HCT116 (cell line): ENCODE measurements at regions not wholly inside any gene's neighbourhood (a gene's known extent, or its start where the extent isn't known, plus 50 kb on each side); places are given as distances from the start of the nearest gene placed in this dataset.

ENCODE experiments used
- ATAC-seq: fragments of 200-7000 bp; cut with Tn5 transposase; 2 replicates; pipeline ENCODE4 v1.9.1; 2020; ENCODE audit warnings: mild to moderate bottlenecking, moderate library complexity
- BruUV-seq: library from RNA; stranded (reverse); fragments of 400-500 nt; replicated peaks from 2 replicates; lab custom pipeline; 2021; lab: Mats Ljungman, UMichigan
- CTCF ChIA-PET: fragments of 300-600 bp; sonication (Branson Sonifier 250); formaldehyde crosslinking; loops from one replicate; lab custom pipeline; 2021; ENCODE audit warnings: antibody characterized with exemption; lab: Charles Lee
- POLR2A ChIA-PET: fragments of 300-600, 350-600 bp; sonication (Branson Sonifier 250); formaldehyde crosslinking; loops from one replicate; lab custom pipeline; 2021; ENCODE audit warnings: antibody characterized with exemption; lab: Charles Lee
- RAD21 ChIA-PET, 2 experiments: fragments of 300-600 bp; sonication (Branson Sonifier 250); formaldehyde crosslinking; loops; one replicate each; lab custom pipeline; 2023; ENCODE audit warnings: low total read pairs in 2 of 2; ENCODE audit not compliant: uncharacterized antibody in 2 of 2, unreplicated experiment in 2 of 2, low non-redundant PET in 1 of 2; lab: Charles Lee
- DNase-seq: peaks from one replicate; pipeline ENCODE4 v3.0.0-alpha.2; 2010; ENCODE audit warnings: low read depth, low spot score
- H2AFZ ChIP-seq: fragments of 200-600 bp; shearing (Covaris generic), sonication (generic); 2 replicates; pipeline ENCODE4 v1.6.1; 2017; ENCODE audit warnings: low read depth, mixed run types, mixed read lengths, antibody characterized with exemption, low read length; ENCODE audit not compliant: poor library complexity, severe bottlenecking
- H3K27ac ChIP-seq: 2 replicates; pipeline ENCODE4 v1.5.1; 2012; ENCODE audit warnings: low read depth, low read length
- H3K27me3 ChIP-seq: fragments of 200-600 bp; sonication (generic); 2 replicates; pipeline ENCODE4 v1.6.1; 2016; ENCODE audit warnings: mixed run types, low read length, mixed read lengths; ENCODE audit not compliant: insufficient read depth
- H3K36me3 ChIP-seq, 2 experiments: fragments of 200-500 bp in 1 of 2; fragments of 200-600 bp in 1 of 2; sonication (Bioruptor generic) in 1 of 2; sonication (generic) in 1 of 2; 2 replicates each; pipeline versions ENCODE4 v1.5.1 to v1.6.1; 2014 to 2016; ENCODE audit warnings: low read length in 2 of 2, inconsistent platforms in 1 of 2, mixed read lengths in 1 of 2, mixed run types in 1 of 2; ENCODE audit not compliant: insufficient read depth in 2 of 2, control insufficient read depth in 1 of 2
- H3K4me1 ChIP-seq, 2 experiments: fragments of 200-600 bp in 1 of 2; sonication (generic) in 1 of 2; 2 replicates each; pipeline versions ENCODE4 v1.5.1 to v1.6.1; 2012 to 2017; ENCODE audit warnings: low read length in 2 of 2, inconsistent platforms in 1 of 2, mild to moderate bottlenecking in 1 of 2, mixed read lengths in 1 of 2, mixed run types in 1 of 2, moderate library complexity in 1 of 2; ENCODE audit not compliant: insufficient read depth in 2 of 2, control insufficient read depth in 1 of 2
- H3K4me2 ChIP-seq: fragments of 200-600 bp; sonication (generic); 2 replicates; pipeline ENCODE4 v1.6.1; 2017; ENCODE audit warnings: mixed run types, low read length, mixed read lengths
- H3K4me3 ChIP-seq, 2 experiments: fragments of 200-600 bp in 1 of 2; sonication (generic) in 1 of 2; replicated peaks in 1 of 2; 2 replicates each; pipeline ENCODE4 v1.5.1; 2011 to 2016; ENCODE audit warnings: low read length in 2 of 2, control low read depth in 1 of 2, low read depth in 1 of 2, mild to moderate bottlenecking in 1 of 2, mixed read lengths in 1 of 2, mixed run types in 1 of 2
- H3K79me2 ChIP-seq: fragments of 200-600 bp; sonication (generic); 2 replicates; pipeline ENCODE4 v1.6.1; 2017; ENCODE audit warnings: mild to moderate bottlenecking, mixed run types, low read length, moderate library complexity, mixed read lengths; ENCODE audit not compliant: insufficient read depth
- H3K9ac ChIP-seq: fragments of 200-600 bp; sonication (generic); 2 replicates; pipeline ENCODE4 v1.6.1; 2016; ENCODE audit warnings: low read length, mixed read lengths
- H3K9me2 ChIP-seq: fragments of 200-600 bp; sonication (generic), shearing (Covaris generic); 2 replicates; pipeline ENCODE4 v1.6.1; 2017; ENCODE audit warnings: mixed run types, mild to moderate bottlenecking, moderate library complexity; ENCODE audit not compliant: insufficient read depth
- H3K9me3 ChIP-seq, 2 experiments: fragments of 200-500 bp in 1 of 2; fragments of 200-600 bp in 1 of 2; sonication (Bioruptor generic) in 1 of 2; sonication (generic) in 1 of 2; 2 replicates each; pipeline ENCODE4 v1.6.1; 2014 to 2017; ENCODE audit warnings: low read length in 2 of 2, mixed read lengths in 2 of 2, inconsistent platforms in 1 of 2, low read depth in 1 of 2, mild to moderate bottlenecking in 1 of 2, mixed run types in 1 of 2, moderate library complexity in 1 of 2; ENCODE audit not compliant: control insufficient read depth in 1 of 2, insufficient read depth in 1 of 2
- H4K20me1 ChIP-seq: fragments of 200-600 bp; sonication (generic), shearing (Covaris generic); 2 replicates; pipeline ENCODE4 v1.6.1; 2017; ENCODE audit warnings: mixed run types, mild to moderate bottlenecking, moderate library complexity; ENCODE audit not compliant: insufficient read depth
- EGR1 ChIP-seq: IDR thresholded peaks from 2 replicates; pipeline ENCODE4 v1.6.1; 2012; ENCODE audit warnings: low read depth
- ELF1 ChIP-seq: IDR thresholded peaks from 2 replicates; pipeline ENCODE4 v1.6.1; 2012; ENCODE audit warnings: low read depth, borderline replicate concordance
- EZH2phosphoT487 ChIP-seq: fragments of 200-600 bp; IDR thresholded peaks from 2 replicates; pipeline ENCODE4 v1.6.1; 2018; ENCODE audit warnings: antibody characterized with exemption, borderline replicate concordance
- JUND ChIP-seq: IDR thresholded peaks from 2 replicates; pipeline ENCODE4 v1.6.1; 2012
- POLR2AphosphoS5 ChIP-seq: IDR thresholded peaks from 2 replicates; pipeline ENCODE4 v1.6.1; 2011; ENCODE audit warnings: mild to moderate bottlenecking, low read depth, low read length, moderate library complexity
- RAD21 ChIP-seq: IDR thresholded peaks from 2 replicates; pipeline ENCODE4 v1.6.1; 2012; ENCODE audit warnings: low read depth, mild to moderate bottlenecking
- SIN3A ChIP-seq: IDR thresholded peaks from 2 replicates; pipeline ENCODE4 v1.6.1; 2012; ENCODE audit warnings: low read depth
- SP1 ChIP-seq: IDR thresholded peaks from 2 replicates; pipeline ENCODE4 v1.6.1; 2012; ENCODE audit warnings: low read depth
- YY1 ChIP-seq: IDR thresholded peaks from 2 replicates; pipeline ENCODE4 v1.6.1; 2011; ENCODE audit warnings: low read length, low read depth, moderate library complexity, mild to moderate bottlenecking; ENCODE audit not compliant: insufficient replicate concordance; ENCODE audit errors: extremely low read depth
- ZFX ChIP-seq: fragments of 450-650 bp; IDR thresholded peaks from 2 replicates; pipeline ENCODE4 v1.6.1; 2017
- ZNF274 ChIP-seq: fragments of 200-500 bp; sonication (Bioruptor generic); IDR thresholded peaks from 2 replicates; pipeline ENCODE4 v1.6.1; 2014; ENCODE audit warnings: mild to moderate bottlenecking, low read depth, low read length, inconsistent platforms
- intact Hi-C: fragments of 100-400 bp; cut with micrococcal nuclease; formaldehyde crosslinking; loops from 2 replicates; pipeline ENCODE4 v1.10.0; 2022
- TF ChIP-seq, protein P1 (sequence below), 3 experiments: fragments of 200-600 bp in 1 of 3; sonication (generic) in 1 of 3; IDR thresholded peaks in 2 of 3; conservative IDR thresholded peaks in 1 of 3; 2 replicates each; pipeline ENCODE4 v1.5.1; 2012 to 2017; ENCODE audit warnings: low read depth in 2 of 3, low read length in 2 of 3, antibody characterized with exemption in 1 of 3, borderline replicate concordance in 1 of 3, control low read depth in 1 of 3, mild to moderate bottlenecking in 1 of 3, mixed read lengths in 1 of 3, mixed run types in 1 of 3, moderate library complexity in 1 of 3; ENCODE audit not compliant: insufficient read depth in 1 of 3

DNA sequence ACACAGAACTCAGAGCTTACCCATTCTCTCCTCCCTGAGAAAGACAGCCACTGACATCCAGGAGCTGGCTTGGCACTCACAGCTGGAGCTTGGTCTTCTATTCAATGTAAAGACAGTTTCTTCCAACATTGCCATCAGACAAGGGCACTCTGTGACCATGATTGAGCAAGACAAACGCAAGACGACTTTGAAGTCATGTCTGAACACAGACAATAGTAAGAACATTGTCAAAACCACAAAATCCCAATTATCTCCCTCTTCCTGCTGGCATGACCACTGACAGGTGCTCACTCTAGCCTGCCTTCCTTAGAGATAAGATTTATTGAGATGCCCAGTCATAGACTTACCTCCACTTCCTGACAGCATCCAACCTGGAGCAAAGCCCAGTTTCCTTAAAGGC lies 328.0 kb downstream of the MSX2 start:
- H3K79me2 ChIP-seq, result no peaks in the 10 kb centered on the region
- DNase-seq (no peak), ATAC-seq (no peak)
- no peak overlapping the region for H2AFZ ChIP-seq
- no peaks in the 10 kb centered on the region for H4K20me1 ChIP-seq
- H3K4me1 ChIP-seq, result peaks cover 2% of the 10 kb centered on the region in 2 experiments; a peak in 2 of 4 replicates
- H3K9me2 ChIP-seq, result no peaks in the 10 kb centered on the region
- no peak overlapping the region for H3K9ac ChIP-seq
- intact Hi-C loops, result no loop called here
- no peaks in the 10 kb centered on the region for H3K27me3 ChIP-seq
- ChIA-PET POLR2A (no interaction called here), CTCF (no interaction called here), RAD21 (no interaction called here)
- H3K27ac ChIP-seq, result no peak overlapping the region
- no peaks in the 10 kb centered on the region for H3K36me3 ChIP-seq
- no TSS peak for BruUV-seq
- H3K9me3 ChIP-seq, result no peaks in the 10 kb centered on the region
- H3K4me2 ChIP-seq, result no peak overlapping the region
- no peak overlapping the region for H3K4me3 ChIP-seq
- TF ChIP-seq, protein P1, sequence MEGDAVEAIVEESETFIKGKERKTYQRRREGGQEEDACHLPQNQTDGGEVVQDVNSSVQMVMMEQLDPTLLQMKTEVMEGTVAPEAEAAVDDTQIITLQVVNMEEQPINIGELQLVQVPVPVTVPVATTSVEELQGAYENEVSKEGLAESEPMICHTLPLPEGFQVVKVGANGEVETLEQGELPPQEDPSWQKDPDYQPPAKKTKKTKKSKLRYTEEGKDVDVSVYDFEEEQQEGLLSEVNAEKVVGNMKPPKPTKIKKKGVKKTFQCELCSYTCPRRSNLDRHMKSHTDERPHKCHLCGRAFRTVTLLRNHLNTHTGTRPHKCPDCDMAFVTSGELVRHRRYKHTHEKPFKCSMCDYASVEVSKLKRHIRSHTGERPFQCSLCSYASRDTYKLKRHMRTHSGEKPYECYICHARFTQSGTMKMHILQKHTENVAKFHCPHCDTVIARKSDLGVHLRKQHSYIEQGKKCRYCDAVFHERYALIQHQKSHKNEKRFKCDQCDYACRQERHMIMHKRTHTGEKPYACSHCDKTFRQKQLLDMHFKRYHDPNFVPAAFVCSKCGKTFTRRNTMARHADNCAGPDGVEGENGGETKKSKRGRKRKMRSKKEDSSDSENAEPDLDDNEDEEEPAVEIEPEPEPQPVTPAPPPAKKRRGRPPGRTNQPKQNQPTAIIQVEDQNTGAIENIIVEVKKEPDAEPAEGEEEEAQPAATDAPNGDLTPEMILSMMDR (IDR thresholded peaks at IDR 0.05 in 2 of 3, conservative IDR thresholded peaks at IDR 0.05 in 1 of 3; ENCODE audit: borderline replicate concordance in 1 of 3, insufficient read depth in 1 of 3, low read depth in 2 of 3, low read length in 2 of 3), result no peak
- TF ChIP-seq EZH2phosphoT487, result no peak
- no peak for TF ChIP-seq SP1
- no peak for TF ChIP-seq ELF1
- TF ChIP-seq ZNF274, result no peak
- TF ChIP-seq POLR2AphosphoS5, result no peak
- no peak for TF ChIP-seq EGR1
- TF ChIP-seq RAD21, result no peak
- no peak for TF ChIP-seq SIN3A
- no peak for TF ChIP-seq JUND
- no peak for TF ChIP-seq YY1
- no peak for TF ChIP-seq ZFX
